Kidney (tissue), 13 donors: ENCODE measurements at regions not wholly inside any gene's neighbourhood (a gene's known extent, or its start where the extent isn't known, plus 50 kb on each side); places are given as distances from the start of the nearest gene placed in this dataset.

Source experiments
- DNase-seq, 5 donors: peaks; one replicate each; pipeline ENCODE4 v3.0.0-alpha.2; 2013 to 2020
- FAIRE-seq: peaks from 2 replicates; lab custom pipeline; 2012; peaks lifted over from hg19 to GRCh38; lab: Jason Lieb, UNC
- H3K27ac ChIP-seq, 2 donors: one replicate each; pipeline ENCODE4 v1.7.0; 2013; ENCODE audit warnings: low read depth in 2 of 2, low read length in 2 of 2, inconsistent platforms in 1 of 2
- H3K27me3 ChIP-seq: one replicate; pipeline ENCODE4 v1.7.1; 2013; ENCODE audit warnings: low read length, inconsistent platforms; ENCODE audit not compliant: control insufficient read depth, insufficient read depth
- H3K36me3 ChIP-seq, 3 donors: one replicate each; pipeline versions ENCODE4 v1.7.0 to v1.7.1; 2013; ENCODE audit warnings: low read length in 3 of 3, control low read depth in 1 of 3, inconsistent platforms in 1 of 3; ENCODE audit not compliant: insufficient read depth in 3 of 3, control insufficient read depth in 2 of 3
- H3K4me1 ChIP-seq, 3 donors: one replicate each; pipeline versions ENCODE4 v1.7.0 to v1.7.1; 2013; ENCODE audit warnings: low read length in 3 of 3, inconsistent platforms in 1 of 3, low read depth in 1 of 3; ENCODE audit not compliant: control insufficient read depth in 2 of 3, insufficient read depth in 2 of 3
- H3K4me3 ChIP-seq, 3 donors: one replicate each; pipeline versions ENCODE4 v1.7.0 to v1.8.1; 2013; ENCODE audit warnings: low read length in 3 of 3, control low read depth in 1 of 3, inconsistent platforms in 1 of 3
- H3K9ac ChIP-seq, 3 donors: one replicate each; pipeline versions ENCODE4 v1.7.0 to v1.7.1; 2013; ENCODE audit warnings: low read length in 3 of 3, control low read depth in 1 of 3, inconsistent platforms in 1 of 3
- H3K9me3 ChIP-seq, 3 donors: one replicate each; pipeline versions ENCODE4 v1.7.0 to v1.7.1; 2013; ENCODE audit warnings: low read length in 3 of 3, control low read depth in 1 of 3, inconsistent platforms in 1 of 3; ENCODE audit not compliant: control insufficient read depth in 2 of 3, insufficient read depth in 1 of 3
- intact Hi-C: fragments of 100-400 bp; cut with DNase I; formaldehyde crosslinking; loops from one replicate; pipeline ENCODE4 v1.11.1; 2022
- TF ChIP-seq, protein P1 (sequence below): IDR thresholded peaks from 3 replicates; pipeline ENCODE4 v1.5.1; 2012; ENCODE audit warnings: mild to moderate bottlenecking, moderate library complexity, borderline replicate concordance; ENCODE audit not compliant: insufficient read depth; ENCODE audit errors: extremely low read depth
- donor health status: control.
- donor health status: control.
- donor health status: control.
- donor health status: control.
- donor health status: control.
- donor health status: DM: yes; HTN: yes; CAD: no.
- donor health status: Normal renal cell carcinoma (clear cell type).

GRCh38 chr9:129456549-129457324 is 164.2 kb downstream of the C9orf50 start:
- Histone ChIP-seq H3K4me3 (no peak overlapping the region), H3K9ac (peak overlapping the region in 1 of 3 donors; percentile 12), H3K27me3 (no peaks in the 10 kb centered on the region), H3K9me3 (no peaks in the 10 kb centered on the region), H3K36me3 (no peaks in the 10 kb centered on the region), H3K27ac (no peak overlapping the region), H3K4me1 (peaks cover 5 to 36% (median 32%) of the 10 kb centered on the region in 3 donors)
- DNase-seq (no peak), FAIRE-seq (no peak)
- intact Hi-C loops: no loop called here
- TF ChIP-seq, protein P1, sequence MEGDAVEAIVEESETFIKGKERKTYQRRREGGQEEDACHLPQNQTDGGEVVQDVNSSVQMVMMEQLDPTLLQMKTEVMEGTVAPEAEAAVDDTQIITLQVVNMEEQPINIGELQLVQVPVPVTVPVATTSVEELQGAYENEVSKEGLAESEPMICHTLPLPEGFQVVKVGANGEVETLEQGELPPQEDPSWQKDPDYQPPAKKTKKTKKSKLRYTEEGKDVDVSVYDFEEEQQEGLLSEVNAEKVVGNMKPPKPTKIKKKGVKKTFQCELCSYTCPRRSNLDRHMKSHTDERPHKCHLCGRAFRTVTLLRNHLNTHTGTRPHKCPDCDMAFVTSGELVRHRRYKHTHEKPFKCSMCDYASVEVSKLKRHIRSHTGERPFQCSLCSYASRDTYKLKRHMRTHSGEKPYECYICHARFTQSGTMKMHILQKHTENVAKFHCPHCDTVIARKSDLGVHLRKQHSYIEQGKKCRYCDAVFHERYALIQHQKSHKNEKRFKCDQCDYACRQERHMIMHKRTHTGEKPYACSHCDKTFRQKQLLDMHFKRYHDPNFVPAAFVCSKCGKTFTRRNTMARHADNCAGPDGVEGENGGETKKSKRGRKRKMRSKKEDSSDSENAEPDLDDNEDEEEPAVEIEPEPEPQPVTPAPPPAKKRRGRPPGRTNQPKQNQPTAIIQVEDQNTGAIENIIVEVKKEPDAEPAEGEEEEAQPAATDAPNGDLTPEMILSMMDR: no peak

DNA sequence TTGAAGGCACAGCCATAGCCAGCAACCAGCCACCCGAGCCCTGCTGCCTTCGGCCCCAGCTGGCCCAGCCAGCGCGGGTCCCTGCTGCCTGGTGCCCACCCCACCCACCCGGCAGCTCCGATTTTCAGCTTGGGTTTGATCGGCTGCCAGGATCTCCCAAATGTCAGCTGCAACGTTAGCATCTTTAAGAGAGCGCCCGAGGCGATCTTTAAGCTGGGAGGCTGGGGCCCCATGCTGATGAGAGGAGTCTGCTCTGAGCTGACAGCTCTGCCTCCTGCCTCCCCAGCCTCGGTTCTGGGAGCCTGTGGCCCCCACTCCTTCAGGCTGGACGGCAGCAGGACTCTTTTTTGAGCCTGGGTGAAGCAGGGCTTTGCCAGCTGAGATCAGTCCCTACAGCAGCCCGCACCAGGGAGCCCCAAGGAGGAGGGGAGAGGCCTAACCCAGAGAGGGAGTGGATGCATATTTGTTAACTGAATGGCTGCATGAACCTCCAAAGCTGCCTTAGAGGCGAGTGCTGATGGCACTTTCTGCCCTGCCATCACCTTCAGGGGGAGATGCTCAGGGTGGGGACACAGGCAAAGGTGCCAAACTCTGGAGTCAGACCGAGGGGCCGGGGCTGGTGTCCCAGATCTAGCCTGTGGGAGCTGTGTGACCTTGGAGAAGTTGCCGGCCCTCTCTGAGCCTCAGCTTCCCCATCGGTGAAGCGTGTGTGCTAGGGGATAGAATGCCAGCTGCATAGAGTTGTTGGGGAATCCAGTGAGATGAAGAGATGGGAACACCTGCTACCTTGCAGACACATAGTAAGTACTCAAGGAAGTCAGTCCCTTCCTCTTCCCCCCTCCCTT is 165.5 kb downstream of the C9orf50 start:
- Histone ChIP-seq H3K27ac (no peak overlapping the region), H3K9ac (peak overlapping the region in 1 of 3 donors; percentile 12), H3K4me1 (peaks cover 5 to 31% (median 30%) of the 10 kb centered on the region in 3 donors), H3K9me3 (no peaks in the 10 kb centered on the region), H3K36me3 (no peaks in the 10 kb centered on the region), H3K4me3 (no peak overlapping the region), H3K27me3 (no peaks in the 10 kb centered on the region)
- intact Hi-C loops: no loop called here
- TF ChIP-seq, protein P1: no peak
- FAIRE-seq: no peak
- DNase-seq: no peak

DNA sequence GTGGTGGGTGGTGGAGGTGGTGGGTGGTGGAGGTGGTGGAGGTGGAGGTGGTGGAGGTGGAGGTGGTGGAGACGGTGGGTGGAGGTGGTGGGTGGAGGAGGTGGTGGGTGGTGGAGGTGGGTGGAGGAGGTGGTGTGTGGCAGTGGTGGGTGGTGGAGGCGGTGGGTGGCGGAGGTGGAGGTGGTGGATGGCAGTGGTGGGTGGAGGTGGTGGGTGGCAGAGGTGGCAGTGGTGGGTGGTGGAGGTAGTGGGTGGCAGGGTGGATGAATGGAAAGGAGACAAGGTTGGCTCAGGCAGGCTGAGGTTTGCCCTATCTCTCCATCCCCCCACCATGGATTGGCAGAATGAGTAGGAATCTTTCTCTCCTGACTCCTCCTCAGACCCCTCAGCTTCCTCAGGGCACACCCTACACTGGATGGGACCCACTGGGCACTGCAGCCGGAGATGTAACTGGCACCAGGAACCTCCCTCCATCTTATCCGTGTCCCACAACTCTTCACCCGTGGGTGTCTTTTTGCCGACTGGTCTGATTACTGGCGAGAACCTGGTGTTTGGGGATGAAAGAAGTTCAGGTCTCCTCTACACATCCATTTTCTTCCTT is 166.3 kb downstream of the C9orf50 start:
- no peak for FAIRE-seq
- TF ChIP-seq, protein P1: no peak

More for the DNA sequence above, 166.3 kb downstream of the C9orf50 start:
- Histone ChIP-seq H3K36me3 (no peaks in the 10 kb centered on the region), H3K27me3 (no peaks in the 10 kb centered on the region), H3K4me1 (peaks cover 5 to 27% (median 26%) of the 10 kb centered on the region in 3 donors), H3K27ac (no peak overlapping the region), H3K4me3 (no peak overlapping the region), H3K9ac (no peak overlapping the region), H3K9me3 (no peaks in the 10 kb centered on the region)
- no peak for DNase-seq
- intact Hi-C loops: no loop called here
